ENCODE measurements at regions not wholly inside any gene's neighbourhood (a gene's known extent, or its start where the extent isn't known, plus 50 kb on each side); places are given as distances from the start of the nearest gene placed in this dataset.

DNA sequence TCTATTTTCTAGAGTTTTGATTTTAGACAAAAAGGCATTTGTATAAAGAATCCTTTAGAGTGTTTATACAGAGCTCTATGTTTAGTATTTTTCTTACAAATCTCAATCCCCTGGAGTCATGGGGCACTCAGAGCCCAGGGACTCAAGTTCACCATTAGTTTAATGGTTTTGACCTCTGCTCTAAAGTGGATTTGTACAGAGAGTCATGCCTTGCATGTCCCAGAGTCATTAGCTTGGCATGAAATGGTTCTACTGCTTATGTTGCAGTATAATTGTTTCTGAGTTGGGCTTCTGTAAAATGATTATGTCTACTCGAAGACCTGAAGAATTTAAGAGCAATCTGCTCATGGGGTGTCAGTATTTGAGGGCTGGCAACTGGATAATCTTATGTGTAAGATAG is 406.2 kb downstream of the DLEU7 start:
- Mint-ChIP-seq H3K27ac (no peak overlapping the region), H3K36me3 (ENCODE audit: insufficient read depth in 1 of 3, low read depth in 3 of 3) (no peaks in the 10 kb centered on the region), H3K4me1 (no peaks in the 10 kb centered on the region; a peak in 1 of 4 replicates), H3K9me3 (no peaks in the 10 kb centered on the region; a peak in 1 of 5 replicates), H3K4me3 (no peak overlapping the region), H3K27me3 (ENCODE audit: low read depth) (no peaks in the 10 kb centered on the region)
- Histone ChIP-seq H4K8ac (replicated peaks; ENCODE audit: insufficient read length, low read depth, low read length) (no peak overlapping the region), H3K79me2 (ENCODE audit: insufficient read depth, low read length) (no peaks in the 10 kb centered on the region), H3K23ac (ENCODE audit: insufficient read length, low read depth, low read length) (no peak overlapping the region), H3K18ac (ENCODE audit: insufficient read length, low read depth, low read length) (no peak overlapping the region), H4K5ac (ENCODE audit: insufficient read length, low read depth, low read length) (no peak overlapping the region), H4K20me1 (ENCODE audit: control insufficient read depth, insufficient read depth, insufficient read length) (no peaks in the 10 kb centered on the region), H3K27me3 (ENCODE audit: insufficient read depth, low read length) (no peaks in the 10 kb centered on the region), H4K91ac (ENCODE audit: insufficient read length, low read depth, low read length) (no peak overlapping the region), H3K27ac (ENCODE audit: insufficient read length, low read depth, low read length) (no peak overlapping the region), H3K79me1 (ENCODE audit: insufficient read depth, low read depth, low read length, poor library complexity, severe bottlenecking) (no peaks in the 10 kb centered on the region), H3T11ph (ENCODE audit: low read length) (no peak overlapping the region), H3K4me2 (ENCODE audit: insufficient read depth, insufficient read length, low read length) (no peak overlapping the region), H3K4ac (ENCODE audit: low read depth, low read length) (no peak overlapping the region), H2BK15ac (ENCODE audit: low read depth, low read length) (no peak overlapping the region), H2BK12ac (ENCODE audit: insufficient read length, low read depth, low read length) (no peak overlapping the region), H2AK5ac (ENCODE audit: insufficient read length, low read length) (no peak overlapping the region), H3K23me2 (ENCODE audit: insufficient read length, low read depth, low read length, poor library complexity, severe bottlenecking) (no peaks in the 10 kb centered on the region), H3K4me1 (ENCODE audit: insufficient read depth, low read length) (no peaks in the 10 kb centered on the region), H3K9me3 (ENCODE audit: control insufficient read depth, low read depth, low read length) (no peaks in the 10 kb centered on the region), H3K14ac (ENCODE audit: insufficient read depth, low read length) (no peak overlapping the region), H3K9ac (ENCODE audit: extremely low read depth, insufficient read length, low read length) (no peak overlapping the region), H2BK120ac (ENCODE audit: low read depth, low read length, poor library complexity, severe bottlenecking) (no peak overlapping the region), H2BK5ac (ENCODE audit: insufficient read length, low read length) (no peak overlapping the region), H2BK20ac (ENCODE audit: low read depth, low read length, poor library complexity, severe bottlenecking) (no peak overlapping the region), H2AFZ (ENCODE audit: low read length) (no peak overlapping the region), H3K56ac (ENCODE audit: insufficient read length, low read depth, low read length) (no peak overlapping the region)
- TF ChIP-seq, protein P1, sequence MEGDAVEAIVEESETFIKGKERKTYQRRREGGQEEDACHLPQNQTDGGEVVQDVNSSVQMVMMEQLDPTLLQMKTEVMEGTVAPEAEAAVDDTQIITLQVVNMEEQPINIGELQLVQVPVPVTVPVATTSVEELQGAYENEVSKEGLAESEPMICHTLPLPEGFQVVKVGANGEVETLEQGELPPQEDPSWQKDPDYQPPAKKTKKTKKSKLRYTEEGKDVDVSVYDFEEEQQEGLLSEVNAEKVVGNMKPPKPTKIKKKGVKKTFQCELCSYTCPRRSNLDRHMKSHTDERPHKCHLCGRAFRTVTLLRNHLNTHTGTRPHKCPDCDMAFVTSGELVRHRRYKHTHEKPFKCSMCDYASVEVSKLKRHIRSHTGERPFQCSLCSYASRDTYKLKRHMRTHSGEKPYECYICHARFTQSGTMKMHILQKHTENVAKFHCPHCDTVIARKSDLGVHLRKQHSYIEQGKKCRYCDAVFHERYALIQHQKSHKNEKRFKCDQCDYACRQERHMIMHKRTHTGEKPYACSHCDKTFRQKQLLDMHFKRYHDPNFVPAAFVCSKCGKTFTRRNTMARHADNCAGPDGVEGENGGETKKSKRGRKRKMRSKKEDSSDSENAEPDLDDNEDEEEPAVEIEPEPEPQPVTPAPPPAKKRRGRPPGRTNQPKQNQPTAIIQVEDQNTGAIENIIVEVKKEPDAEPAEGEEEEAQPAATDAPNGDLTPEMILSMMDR (conservative IDR thresholded peaks at IDR 0.05): no peak
- no peak for DNase-seq
- WGBS (ENCODE audit: extremely low coverage, insufficient read length, low lambda C conversion rate): no CpG with 5 or more reads among the region's 1 CpG

Data from H9 (cell line).